GM23338 (cell line): ENCODE measurements at regions not wholly inside any gene's neighbourhood (a gene's known extent, or its start where the extent isn't known, plus 50 kb on each side); places are given as distances from the start of the nearest gene placed in this dataset.

Experiments
- ATAC-seq: fragments of 200-7000 bp; cut with Tn5 transposase; 3 replicates; pipeline ENCODE4 v1.9.1; 2020
- DNase-seq: peaks from one replicate; pipeline ENCODE4 v3.0.0-alpha.2; 2015; ENCODE audit warnings: low spot score
- H2AFZ ChIP-seq: fragments of 200-600 bp; sonication (generic); 2 replicates; pipeline ENCODE4 v1.8.0; 2016; ENCODE audit warnings: antibody characterized with exemption, mild to moderate bottlenecking, moderate library complexity
- H3F3A ChIP-seq: fragments of 200-600 bp; sonication (generic); replicated peaks from 2 replicates; pipeline ENCODE4 v1.8.0; 2017; ENCODE audit warnings: antibody characterized with exemption, mixed run types, low read depth
- H3K27ac ChIP-seq: fragments of 200-600 bp; sonication (generic); 2 replicates; pipeline ENCODE4 v1.6.1; 2016; ENCODE audit warnings: low read depth
- H3K27me3 ChIP-seq: fragments of 200-600 bp; sonication (generic); 2 replicates; pipeline ENCODE4 v1.8.0; 2016; ENCODE audit warnings: mild to moderate bottlenecking, mixed run types, moderate library complexity; ENCODE audit not compliant: insufficient read depth
- H3K36me3 ChIP-seq: fragments of 200-600 bp; sonication (generic); 2 replicates; pipeline ENCODE4 v1.8.0; 2016; ENCODE audit warnings: mild to moderate bottlenecking; ENCODE audit not compliant: insufficient read depth
- H3K4me1 ChIP-seq: fragments of 200-600 bp; sonication (generic); 2 replicates; pipeline ENCODE4 v1.8.0; 2016; ENCODE audit warnings: mild to moderate bottlenecking, moderate library complexity; ENCODE audit not compliant: insufficient read depth
- H3K4me2 ChIP-seq: fragments of 200-600 bp; sonication (generic); 2 replicates; pipeline ENCODE4 v1.7.1; 2017; ENCODE audit warnings: mixed run types
- H3K4me3 ChIP-seq: fragments of 200-600 bp; sonication (generic); 2 replicates; pipeline ENCODE4 v1.6.1; 2016; ENCODE audit warnings: mixed run types
- H3K79me2 ChIP-seq: fragments of 200-600 bp; sonication (generic); replicated peaks from 2 replicates; pipeline ENCODE4 v1.8.0; 2017; ENCODE audit warnings: mild to moderate bottlenecking; ENCODE audit not compliant: insufficient read depth
- H3K9me2 ChIP-seq: fragments of 200-600 bp; sonication (generic); 2 replicates; pipeline ENCODE4 v1.8.0; 2017; ENCODE audit not compliant: insufficient read depth
- H4K20me1 ChIP-seq: fragments of 200-600 bp; sonication (generic); replicated peaks from 2 replicates; pipeline ENCODE4 v1.8.0; 2017; ENCODE audit warnings: mild to moderate bottlenecking; ENCODE audit not compliant: insufficient read depth
- H3K27ac Mint-ChIP-seq: 2 replicates; pipeline ENCODE4 v1.8.0; 2020; ENCODE audit warnings: inconsistent platforms, mild to moderate bottlenecking, moderate library complexity, mixed read lengths
- H3K27me3 Mint-ChIP-seq: 3 replicates; pipeline ENCODE4 v1.8.0; 2022; ENCODE audit warnings: low read depth, mild to moderate bottlenecking, moderate library complexity, mixed read lengths, inconsistent platforms; ENCODE audit not compliant: insufficient read depth, poor library complexity
- H3K36me3 Mint-ChIP-seq: 3 replicates; pipeline ENCODE4 v1.8.0; 2021; ENCODE audit warnings: low read depth, mild to moderate bottlenecking, inconsistent platforms, moderate library complexity, mixed read lengths
- H3K4me1 Mint-ChIP-seq: 3 replicates; pipeline ENCODE4 v1.8.0; 2020; ENCODE audit warnings: mild to moderate bottlenecking, inconsistent platforms, mixed read lengths
- H3K4me3 Mint-ChIP-seq: 3 replicates; pipeline ENCODE4 v1.8.0; 2021; ENCODE audit warnings: moderate library complexity, mild to moderate bottlenecking, inconsistent platforms, mixed read lengths
- H3K9me3 Mint-ChIP-seq: 3 replicates; pipeline ENCODE4 v1.8.0; 2020; ENCODE audit warnings: moderate library complexity, mild to moderate bottlenecking, inconsistent platforms, mixed read lengths
- CREB1 ChIP-seq: fragments of 250-450 bp; sonication (Bioruptor Pico); IDR thresholded peaks from 2 replicates; pipeline ENCODE4 v1.5.0; 2020; ENCODE audit warnings: low read depth, mild to moderate bottlenecking, moderate library complexity
- CTCF ChIP-seq, 2 experiments: fragments of 200-600 bp in 1 of 2; sonication (generic) in 1 of 2; conservative IDR thresholded peaks; 2 replicates each; pipeline versions ENCODE4 v1.5.1 to v1.6.1; 2016 to 2017; ENCODE audit warnings: antibody characterized with exemption in 2 of 2, low read depth in 2 of 2, mild to moderate bottlenecking in 2 of 2, moderate library complexity in 1 of 2
- ETS1 ChIP-seq: IDR thresholded peaks from 2 replicates; pipeline ENCODE4 v1.6.1; 2016; ENCODE audit warnings: antibody characterized with exemption
- JUNB ChIP-seq: IDR thresholded peaks from one replicate; pipeline ENCODE4 v1.6.1; 2016; ENCODE audit warnings: antibody characterized with exemption; ENCODE audit not compliant: unreplicated experiment
- NANOG ChIP-seq: IDR thresholded peaks from 2 replicates; pipeline ENCODE4 v1.6.1; 2016; ENCODE audit warnings: antibody characterized with exemption, borderline replicate concordance
- POLR2AphosphoS5 ChIP-seq: IDR thresholded peaks from 2 replicates; pipeline ENCODE4 v1.6.1; 2016; ENCODE audit warnings: antibody characterized with exemption, low read depth
- ZNF114 ChIP-seq: fragments of 250-450 bp; sonication (Bioruptor Pico); IDR thresholded peaks from 2 replicates; pipeline ENCODE4 v1.5.0; 2020; ENCODE audit warnings: mild to moderate bottlenecking, moderate library complexity
- ZNF331 ChIP-seq: fragments of 250-450 bp; sonication (Bioruptor Pico); IDR thresholded peaks from 2 replicates; pipeline ENCODE4 v1.5.0; 2020; ENCODE audit warnings: low read depth, mild to moderate bottlenecking, moderate library complexity
- ZNF462 ChIP-seq: fragments of 250-450 bp; sonication (Bioruptor Pico); IDR thresholded peaks from 2 replicates; pipeline ENCODE4 v1.5.0; 2020; ENCODE audit warnings: mild to moderate bottlenecking, moderate library complexity

- no peaks in the 10 kb centered on the region for H3K9me3 Mint-ChIP-seq
- ATAC-seq (no peak), DNase-seq (no peak)
- H4K20me1 ChIP-seq = no peaks in the 10 kb centered on the region
- no peaks in the 10 kb centered on the region for H3K36me3 ChIP-seq
- H3K27me3 Mint-ChIP-seq = no peaks in the 10 kb centered on the region
- no peak overlapping the region for H3K4me2 ChIP-seq
- no peak overlapping the region for H3K4me3 ChIP-seq
- H3K27ac Mint-ChIP-seq = no peak overlapping the region
- no peaks in the 10 kb centered on the region for H3K36me3 Mint-ChIP-seq
- no peaks in the 10 kb centered on the region for H3K4me1 ChIP-seq
- TF ChIP-seq ETS1 (no peak), ZNF331 (no peak), NANOG (no peak), JUNB (no peak), CTCF (conservative IDR thresholded peaks at IDR 0.05; ENCODE audit: low read depth in 2 of 2) (no peak), POLR2AphosphoS5 (no peak), CREB1 (CRISPR knock-in tag) (no peak), ZNF114 (CRISPR knock-in tag) (no peak), ZNF462 (CRISPR knock-in tag) (no peak)
- no peaks in the 10 kb centered on the region for H3K9me2 ChIP-seq
- no peak overlapping the region for H3K4me3 Mint-ChIP-seq
- no peaks in the 10 kb centered on the region for H3K79me2 ChIP-seq
- H3K27ac ChIP-seq = no peak overlapping the region
- no peak overlapping the region for H2AFZ ChIP-seq
- H3K4me1 Mint-ChIP-seq = no peaks in the 10 kb centered on the region
- no peaks in the 10 kb centered on the region for H3K27me3 ChIP-seq
- no peaks in the 10 kb centered on the region for H3F3A ChIP-seq
These were observed 167.1 kb downstream of the OXSM start for GRCh38 chr3:25957026-25957425.
